Type B pancreatic cell (in vitro differentiated cells): ENCODE measurements at regions not wholly inside any gene's neighbourhood (a gene's known extent, or its start where the extent isn't known, plus 50 kb on each side); places are given as distances from the start of the nearest gene placed in this dataset.
A peak's percentile ranks its signal among the peaks of the same experiment; 100 is the strongest.

Experiments
- DNase-seq: peaks from one replicate; pipeline ENCODE4 v3.0.0; 2021; ENCODE audit warnings: mixed read lengths; ENCODE audit not compliant: unreplicated experiment; ENCODE audit errors: extremely low spot score
- H3K27ac Mint-ChIP-seq: 2 replicates; pipeline ENCODE4 v1.8.0; 2021; ENCODE audit warnings: mild to moderate bottlenecking, mixed read lengths
- H3K27me3 Mint-ChIP-seq: 2 replicates; pipeline ENCODE4 v1.8.0; 2021; ENCODE audit warnings: mixed read lengths
- H3K36me3 Mint-ChIP-seq: 2 replicates; pipeline ENCODE4 v1.8.0; 2021; ENCODE audit warnings: mixed read lengths
- H3K4me1 Mint-ChIP-seq: one replicate; pipeline ENCODE4 v1.8.0; 2021; ENCODE audit warnings: mixed read lengths; ENCODE audit not compliant: unreplicated experiment
- H3K4me3 Mint-ChIP-seq: 2 replicates; pipeline ENCODE4 v1.8.0; 2021; ENCODE audit warnings: mild to moderate bottlenecking, mixed read lengths
- H3K9me3 Mint-ChIP-seq: 2 replicates; pipeline ENCODE4 v1.8.0; 2021; ENCODE audit warnings: mixed read lengths
- CTCF ChIP-seq: fragments of 200-600 bp; sonication (generic); conservative IDR thresholded peaks from 2 replicates; pipeline ENCODE4 v1.5.0; 2021; ENCODE audit warnings: antibody characterized with exemption, mild to moderate bottlenecking

GRCh38 chr7:116439841-116440549, 59.5 kb upstream of the CAV2 start:
- H3K4me1 Mint-ChIP-seq: peaks cover 12% of the 10 kb centered on the region

GRCh38 chr7:116441534-116441933, 58.0 kb upstream of the CAV2 start:
- Mint-ChIP-seq H3K27ac (peak overlapping the region; percentile 98), H3K4me3 (no peak overlapping the region), H3K27me3 (no peaks in the 10 kb centered on the region), H3K4me1 (peaks cover 12% of the 10 kb centered on the region), H3K9me3 (no peaks in the 10 kb centered on the region), H3K36me3 (no peaks in the 10 kb centered on the region)
- DNase-seq: no peak
- no peak for TF ChIP-seq CTCF

More at GRCh38 chr7:116439841-116440549, 59.5 kb upstream of the CAV2 start:
- no peaks in the 10 kb centered on the region for H3K36me3 Mint-ChIP-seq
- H3K9me3 Mint-ChIP-seq: peaks cover under 1% of the 10 kb centered on the region
- no peak overlapping the region for H3K4me3 Mint-ChIP-seq
- H3K27me3 Mint-ChIP-seq: no peaks in the 10 kb centered on the region
- TF ChIP-seq CTCF: no peak
- peak overlapping the region; percentile 5 for H3K27ac Mint-ChIP-seq
- DNase-seq: no peak

GRCh38 chr7:116443101-116443523, 56.4 kb upstream of the CAV2 start:
- H3K36me3 Mint-ChIP-seq: no peaks in the 10 kb centered on the region
- peak overlapping the region; percentile 98 for H3K27ac Mint-ChIP-seq
- DNase-seq: no peak
- H3K4me1 Mint-ChIP-seq: peaks cover 12% of the 10 kb centered on the region
- H3K27me3 Mint-ChIP-seq: no peaks in the 10 kb centered on the region
- H3K4me3 Mint-ChIP-seq: peak overlapping the region; percentile 84
- H3K9me3 Mint-ChIP-seq: no peaks in the 10 kb centered on the region
- no peak for TF ChIP-seq CTCF

- no peaks in the 10 kb centered on the region for H3K27me3 Mint-ChIP-seq
- no peaks in the 10 kb centered on the region for H3K9me3 Mint-ChIP-seq
- peaks cover 12% of the 10 kb centered on the region for H3K4me1 Mint-ChIP-seq
- H3K4me3 Mint-ChIP-seq: no peak overlapping the region
- TF ChIP-seq CTCF: no peak
- no peaks in the 10 kb centered on the region for H3K36me3 Mint-ChIP-seq
- no peak for DNase-seq
- H3K27ac Mint-ChIP-seq: peak overlapping the region; percentile 98
Measured at GRCh38 chr7:116443646-116444045, 55.9 kb upstream of the CAV2 start.

- DNase-seq: no peak
- Mint-ChIP-seq H3K27me3 (no peaks in the 10 kb centered on the region), H3K4me1 (peaks cover 7% of the 10 kb centered on the region), H3K9me3 (no peaks in the 10 kb centered on the region), H3K36me3 (no peaks in the 10 kb centered on the region), H3K4me3 (no peak overlapping the region), H3K27ac (no peak overlapping the region)
- TF ChIP-seq CTCF: no peak
Measured at GRCh38 chr7:116445447-116446211, 53.9 kb upstream of the CAV2 start.
